Fibroblast of skin of abdomen (primary cell): ENCODE measurements at regions not wholly inside any gene's neighbourhood (a gene's known extent, or its start where the extent isn't known, plus 50 kb on each side); places are given as distances from the start of the nearest gene placed in this dataset.
A peak's percentile ranks its signal among the peaks of the same experiment; 100 is the strongest.

ENCODE experiments used
- DNase-seq: peaks from one replicate; pipeline ENCODE4 v3.0.0-alpha.2; 2013

DNA sequence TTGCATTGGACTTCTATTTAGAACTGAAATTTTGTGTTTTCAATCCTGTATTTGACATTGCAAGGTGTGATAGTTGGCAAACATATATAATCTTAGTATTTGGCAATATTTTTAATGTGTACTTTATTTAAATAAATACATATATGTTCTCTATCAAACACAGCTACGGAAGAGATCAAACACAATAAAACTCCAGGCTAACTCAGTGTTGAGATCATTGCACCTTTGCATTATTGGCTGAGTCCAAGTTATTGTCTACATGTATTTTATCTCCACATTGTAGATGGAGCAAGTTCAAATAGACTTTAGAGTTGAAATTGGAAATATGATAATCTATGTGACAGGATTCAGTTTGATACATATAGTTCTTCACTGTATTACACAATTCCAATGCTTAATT lies 176.7 kb downstream of the ST6GAL2 start:
- DNase-seq = no peak

DNA sequence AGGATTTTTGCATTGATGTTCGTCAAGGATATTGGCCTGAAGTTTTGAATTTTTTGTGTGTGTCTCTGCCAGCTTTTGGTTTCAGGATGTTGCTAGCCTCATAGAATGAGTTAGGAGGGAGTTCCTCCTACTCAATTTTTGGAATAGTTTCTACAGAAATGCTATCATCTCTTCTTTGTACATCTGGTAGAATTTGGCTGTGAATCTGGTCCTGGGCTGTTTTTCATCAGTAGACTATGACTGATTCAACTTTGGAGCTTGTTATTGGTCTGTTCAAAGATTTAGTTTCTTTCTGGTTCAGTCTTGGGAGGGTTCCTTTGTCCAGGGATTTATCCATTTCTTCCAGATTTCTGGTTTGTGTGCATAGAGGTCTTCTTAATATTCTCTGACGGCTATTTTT lies 166.7 kb downstream of the ST6GAL2 start:
- DNase-seq = no peak

DNA sequence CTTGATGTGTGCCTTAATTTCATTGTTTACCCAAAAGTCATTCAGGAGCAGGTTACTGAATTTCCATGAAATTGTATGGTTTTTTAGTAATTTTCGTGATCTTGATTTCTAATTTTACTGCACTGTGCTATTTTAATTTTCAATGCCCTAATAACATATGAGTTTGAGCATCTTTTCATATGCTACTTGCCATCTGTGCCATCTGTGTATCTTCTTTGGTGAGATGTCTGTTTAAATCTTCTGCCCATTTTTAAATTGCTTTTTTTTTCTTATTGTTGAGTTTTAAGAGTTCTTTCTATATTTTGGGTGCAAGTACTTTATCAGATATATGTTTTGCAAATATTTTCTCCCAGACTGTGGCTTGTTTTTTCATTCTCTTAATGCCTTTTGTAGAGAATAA lies 165.9 kb downstream of the ST6GAL2 start:
- DNase-seq = no peak

DNA sequence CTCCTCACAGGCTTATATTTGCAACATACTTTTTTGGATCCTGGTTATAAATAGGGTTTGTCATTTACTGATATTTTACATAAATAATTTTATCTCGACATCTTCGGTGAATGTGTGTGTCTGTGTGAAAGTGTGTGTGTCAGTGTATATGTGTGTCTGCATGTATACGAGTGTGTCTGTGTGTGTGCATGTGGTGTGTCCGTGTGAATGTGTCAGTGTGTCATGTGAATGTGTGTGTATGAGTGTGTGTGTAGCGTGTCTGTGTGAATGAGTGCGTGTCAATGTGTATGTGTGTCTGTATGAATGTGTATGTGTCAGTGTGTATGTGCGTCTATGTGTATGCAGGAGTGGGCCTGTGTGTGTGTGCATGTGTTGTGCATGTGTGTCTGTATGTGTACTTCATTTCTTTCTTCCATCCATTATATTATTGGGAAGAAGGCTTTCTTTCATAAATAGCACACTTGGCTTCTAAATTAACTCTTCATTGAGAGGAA lies 161.6 kb downstream of the ST6GAL2 start:
- no peak for DNase-seq

DNA sequence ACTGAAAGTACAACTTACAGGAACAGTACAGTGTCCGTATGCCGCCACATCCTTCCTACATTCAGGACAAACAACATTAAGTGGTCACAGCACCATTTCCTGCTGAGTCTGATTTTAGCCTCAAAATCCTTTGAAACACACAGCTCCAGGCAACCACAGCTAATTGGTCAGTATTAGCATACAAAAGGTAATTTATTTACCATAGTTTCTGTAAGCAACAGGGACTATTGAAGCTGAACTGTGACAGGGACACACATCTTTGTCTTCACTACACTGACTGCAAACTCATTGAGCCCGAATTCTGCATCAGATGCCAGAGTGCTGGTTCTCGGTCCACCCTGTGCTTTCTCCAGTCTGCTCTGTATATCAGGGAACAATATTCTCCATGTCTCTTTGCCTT lies 151.8 kb downstream of the ST6GAL2 start:
- no peak for DNase-seq

DNA sequence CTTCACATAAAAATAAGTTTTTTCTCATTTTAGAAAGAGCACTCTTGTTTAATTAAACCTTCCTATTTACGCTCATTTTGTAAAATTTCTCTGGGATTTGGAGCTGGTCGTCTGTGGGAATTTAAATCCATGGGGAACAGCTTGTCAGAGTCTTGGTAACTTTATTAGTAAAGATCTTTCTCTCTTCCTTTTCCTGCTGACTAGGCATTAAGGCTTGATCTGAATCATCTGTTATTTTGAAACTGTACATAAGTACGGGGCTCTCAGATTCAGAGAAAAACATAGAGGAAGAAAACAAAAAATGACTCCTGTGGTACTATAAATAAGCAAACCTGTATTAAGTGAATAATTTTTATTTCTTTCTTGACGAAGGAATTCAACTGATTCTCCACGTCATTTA lies 150.2 kb downstream of the ST6GAL2 start:
- no peak for DNase-seq

DNA sequence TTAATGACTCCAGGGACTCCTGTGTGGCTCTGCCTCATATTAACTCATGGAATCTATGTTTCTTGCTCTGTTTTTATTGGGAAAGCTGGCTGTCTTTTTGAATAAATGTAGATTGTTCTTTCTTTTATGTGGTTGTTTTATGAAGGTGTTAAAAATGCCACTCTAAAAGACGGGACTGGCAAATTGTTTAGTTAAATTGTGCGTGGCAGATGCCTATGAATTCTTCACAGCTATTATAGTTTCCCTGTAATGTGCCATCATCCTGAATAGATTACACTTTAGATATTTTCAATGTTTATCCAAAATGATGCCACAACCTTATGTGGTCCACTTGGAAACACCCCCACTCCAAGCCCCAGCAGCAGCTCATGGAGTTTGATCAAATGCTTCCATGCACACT lies 149.7 kb downstream of the ST6GAL2 start:
- no peak for DNase-seq

DNA sequence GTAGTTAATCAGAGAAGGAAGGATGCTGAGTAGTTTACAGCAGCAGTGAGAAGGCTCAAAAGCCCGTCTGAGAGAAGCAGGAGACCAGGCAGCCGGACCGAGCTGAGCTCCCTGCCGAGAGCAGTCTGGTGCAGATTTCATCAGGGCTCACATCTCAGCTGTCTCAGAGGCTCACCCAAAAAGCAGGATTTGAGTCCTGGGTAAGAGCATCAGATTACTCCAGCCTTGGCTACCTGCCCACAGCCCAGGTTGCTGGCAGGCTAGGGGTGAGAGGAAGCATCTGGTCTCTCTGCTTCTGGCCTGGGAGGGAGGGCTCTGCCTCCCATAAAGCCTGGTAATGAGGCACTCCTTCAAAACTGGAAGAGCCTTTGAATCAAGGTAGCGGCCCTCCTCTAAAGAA lies 140.5 kb downstream of the ST6GAL2 start:
- DNase-seq = peak; percentile 13

DNA sequence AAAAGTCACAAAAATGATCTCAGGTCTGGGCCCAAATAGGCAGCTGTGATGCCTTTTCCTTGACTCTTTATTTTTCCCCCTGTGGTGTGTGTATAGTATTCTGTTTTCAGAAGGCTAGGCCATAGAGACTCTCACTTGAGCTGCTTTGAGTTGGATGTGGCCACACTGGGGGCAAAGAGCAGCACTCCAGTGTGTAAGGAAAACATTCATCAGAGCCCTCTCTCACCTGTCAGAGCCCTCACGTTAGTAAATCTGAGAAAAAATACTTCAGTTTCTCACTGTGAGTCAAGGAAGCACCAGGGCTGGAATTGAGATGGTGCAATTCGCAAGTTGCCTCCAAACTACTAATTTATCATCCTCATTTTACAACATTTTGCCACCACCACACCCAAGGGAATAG lies 136.1 kb downstream of the ST6GAL2 start:
- no peak for DNase-seq
